ENCODE measurements at regions not wholly inside any gene's neighbourhood (a gene's known extent, or its start where the extent isn't known, plus 50 kb on each side); places are given as distances from the start of the nearest gene placed in this dataset.

GRCh38 chr9:115969096-115969495 lies 184.5 kb upstream of the PAPPA start:
- no peak for DNase-seq

- DNase-seq: no peak
Observed at GRCh38 chr9:115972362-115972761, 181.2 kb upstream of the PAPPA start.

GRCh38 chr9:115972843-115973595 lies 180.6 kb upstream of the PAPPA start:
- DNase-seq: no peak

GRCh38 chr9:115976781-115977180 lies 176.8 kb upstream of the PAPPA start:
- DNase-seq: no peak

- DNase-seq: no peak
Observed at GRCh38 chr9:115978091-115978490, 175.5 kb upstream of the PAPPA start.

DNA sequence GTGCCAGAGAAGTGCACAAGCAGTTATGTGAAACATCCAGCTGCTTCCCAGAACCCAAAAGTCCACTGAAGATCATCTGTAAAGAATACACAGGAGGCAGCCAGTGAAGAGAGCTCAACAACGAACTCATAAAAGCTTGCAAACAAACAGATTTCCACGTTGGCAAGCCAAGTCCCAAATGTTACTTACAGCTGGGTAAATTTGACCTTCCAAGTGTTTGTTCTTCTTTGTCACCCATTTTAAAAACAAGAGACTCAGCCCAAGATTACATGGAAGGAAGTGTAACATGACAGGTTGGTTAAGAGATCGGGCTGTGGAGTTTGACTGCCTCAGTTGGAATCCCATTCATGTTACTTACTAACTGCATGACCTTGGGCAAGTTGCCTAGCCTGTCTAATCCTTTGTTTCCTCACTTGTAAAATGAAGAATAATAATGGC lies 174.9 kb upstream of the PAPPA start:
- DNase-seq: no peak

- no peak for DNase-seq
Observed at GRCh38 chr9:115980054-115980453, 173.5 kb upstream of the PAPPA start.

DNA sequence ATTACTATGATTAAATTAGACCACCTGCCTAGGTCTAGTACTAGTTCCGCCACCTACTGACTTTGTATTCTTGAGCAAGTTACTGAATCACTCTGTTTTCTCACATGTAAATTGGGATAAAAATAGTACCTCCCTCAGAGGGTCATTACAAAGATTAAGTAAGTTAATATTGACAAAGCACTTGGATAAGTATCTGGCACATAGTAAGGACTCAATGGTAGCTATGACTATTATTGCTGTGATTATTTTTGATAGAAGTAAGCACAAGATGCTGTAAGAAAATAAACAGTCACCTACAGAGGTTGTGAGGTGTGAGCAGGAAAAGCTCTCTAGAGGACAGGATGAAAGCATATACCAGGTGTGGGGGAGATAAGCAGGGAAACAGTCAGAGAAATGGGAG lies 173.1 kb upstream of the PAPPA start:
- DNase-seq: no peak

DNA sequence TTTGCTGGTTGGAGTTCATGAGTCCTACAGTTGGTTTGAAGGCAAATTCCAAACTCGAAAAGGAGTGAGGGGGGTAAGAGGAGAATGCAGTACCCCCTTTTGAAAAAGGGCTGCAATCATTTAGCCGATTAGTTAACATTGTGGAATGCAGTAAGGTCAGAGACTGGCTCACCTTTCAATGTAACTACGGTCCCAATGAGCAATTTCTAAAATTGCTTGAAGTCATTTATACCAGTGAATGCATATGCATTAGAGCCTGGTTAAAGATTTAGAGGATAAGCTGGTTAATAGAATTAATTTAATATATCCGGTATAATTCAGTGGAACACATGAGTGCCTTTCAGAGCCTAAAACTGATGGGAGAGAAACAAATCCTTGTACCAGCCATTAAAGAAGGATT lies 172.6 kb upstream of the PAPPA start:
- DNase-seq: no peak

DNA sequence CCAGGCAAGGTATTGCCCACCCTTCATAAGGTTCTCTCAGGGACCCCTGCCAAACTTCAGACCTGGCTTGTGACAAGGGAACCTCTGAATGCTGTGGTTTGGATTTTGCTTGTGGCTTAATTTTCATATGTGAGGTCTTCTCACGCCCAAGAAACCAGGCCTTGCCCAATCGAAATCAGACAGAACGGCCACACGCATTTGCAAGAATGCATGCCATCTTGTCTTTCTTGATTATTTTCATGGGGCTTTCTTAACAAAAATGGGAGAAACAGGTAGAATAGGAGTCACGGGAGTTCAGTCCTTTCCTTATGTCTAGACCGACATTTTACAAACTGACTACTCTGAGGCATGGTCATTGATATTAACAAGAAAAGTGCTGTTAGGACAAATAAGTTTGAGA lies 170.2 kb upstream of the PAPPA start:
- DNase-seq: no peak

- no peak for DNase-seq
Observed at GRCh38 chr9:115985657-115986056, 167.9 kb upstream of the PAPPA start.

GRCh38 chr9:115986508-115986907 lies 167.1 kb upstream of the PAPPA start:
- DNase-seq: no peak

DNA sequence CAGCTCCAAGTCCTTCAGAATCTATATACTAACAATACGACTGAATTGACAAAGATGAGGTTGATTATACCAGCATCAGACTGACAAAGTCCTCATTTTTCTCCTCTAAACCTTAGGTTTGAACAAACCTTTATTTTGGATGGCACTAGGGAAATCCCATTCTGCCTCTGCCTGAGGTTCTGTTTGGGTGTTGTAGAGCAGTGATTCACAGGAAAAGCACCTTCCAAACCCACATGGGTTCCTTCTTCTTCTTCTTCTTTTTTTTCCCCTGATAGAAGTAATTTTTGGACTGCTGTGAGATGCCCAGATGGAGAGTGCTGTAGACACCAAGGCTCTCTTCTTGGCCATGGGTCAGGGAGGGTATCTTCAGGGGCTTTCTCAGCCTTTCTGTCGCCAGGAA lies 164.9 kb upstream of the PAPPA start:
- no peak for DNase-seq

DNA sequence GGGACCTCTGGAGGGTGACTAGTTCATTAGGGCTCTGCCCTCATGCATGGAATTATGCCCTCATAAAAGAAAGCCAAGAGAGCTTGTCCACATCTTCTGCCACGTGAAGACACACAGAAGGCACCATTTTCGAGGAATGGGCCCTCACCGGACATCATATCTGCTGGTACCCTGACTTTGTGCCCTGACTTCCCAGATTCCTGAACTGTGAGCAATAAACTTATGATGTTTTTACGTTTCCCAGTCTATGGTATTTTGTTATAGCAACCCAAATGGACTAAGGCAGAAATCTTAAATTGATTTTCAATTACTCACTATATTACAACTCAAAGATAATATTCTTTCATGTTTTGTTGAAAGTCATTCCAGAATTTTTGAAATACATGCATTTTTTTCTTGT lies 163.8 kb upstream of the PAPPA start:
- DNase-seq: no peak

DNA sequence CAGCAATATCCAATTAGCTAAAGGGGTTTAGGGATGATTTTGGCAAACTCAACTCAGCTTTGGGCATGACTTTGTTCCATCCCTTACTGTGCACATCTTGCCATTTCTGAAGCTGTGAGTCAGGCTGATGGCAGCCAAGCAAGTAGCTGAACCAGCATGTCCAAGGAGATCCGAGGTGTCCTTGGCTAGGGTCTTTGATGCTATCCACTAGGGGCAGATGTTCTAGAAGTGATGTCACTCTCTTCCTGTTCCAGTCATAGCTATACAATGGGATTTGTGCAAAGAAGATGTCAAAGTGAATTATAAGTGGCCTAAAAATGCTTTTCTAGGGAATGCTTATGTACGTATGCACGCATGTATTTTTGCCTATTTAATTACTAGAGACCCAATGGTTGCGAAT lies 160.8 kb upstream of the PAPPA start:
- no peak for DNase-seq

DNA sequence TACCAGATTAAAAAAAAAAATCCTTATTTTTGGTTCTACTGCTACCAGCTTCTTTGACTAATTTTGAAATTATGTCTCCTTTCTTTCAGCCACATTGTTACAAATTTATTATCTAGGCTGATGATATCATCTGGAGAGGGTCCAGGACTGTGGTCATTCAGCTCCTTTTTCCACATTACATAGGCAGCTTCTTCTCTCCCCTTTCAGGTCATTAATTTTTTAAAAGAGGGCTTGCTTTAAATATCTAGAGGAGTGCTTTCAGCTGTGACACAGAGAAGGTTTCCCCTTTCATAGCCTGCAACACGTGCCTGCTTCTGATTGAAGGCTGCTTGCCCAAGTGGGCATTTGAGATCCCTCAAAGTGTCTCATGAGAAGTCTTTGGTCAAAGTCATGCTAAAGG lies 155.7 kb upstream of the PAPPA start:
- DNase-seq: no peak

- DNase-seq: no peak
Observed at GRCh38 chr9:115998666-115999065, 154.9 kb upstream of the PAPPA start.

DNA sequence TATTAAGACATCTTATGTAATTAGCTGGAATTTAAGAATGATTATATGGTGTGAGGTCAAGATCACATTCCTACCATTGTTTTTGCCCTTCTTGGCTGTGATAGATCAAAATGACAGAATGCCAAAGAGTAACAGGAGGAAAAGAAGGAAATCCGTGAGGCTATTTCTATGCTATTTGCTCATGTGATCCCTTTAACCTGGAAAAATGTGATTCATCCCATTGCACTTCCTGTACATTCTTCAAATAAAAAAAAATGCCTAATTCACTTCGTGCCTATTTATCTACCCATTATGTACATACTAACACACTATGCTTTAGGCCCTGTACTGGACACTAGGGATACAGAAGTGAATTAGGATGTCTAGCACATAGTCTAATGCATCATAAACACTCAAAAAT lies 154.1 kb upstream of the PAPPA start:
- no peak for DNase-seq

GRCh38 chr9:116000748-116001329 lies 152.8 kb upstream of the PAPPA start:
- no peak for DNase-seq

DNA sequence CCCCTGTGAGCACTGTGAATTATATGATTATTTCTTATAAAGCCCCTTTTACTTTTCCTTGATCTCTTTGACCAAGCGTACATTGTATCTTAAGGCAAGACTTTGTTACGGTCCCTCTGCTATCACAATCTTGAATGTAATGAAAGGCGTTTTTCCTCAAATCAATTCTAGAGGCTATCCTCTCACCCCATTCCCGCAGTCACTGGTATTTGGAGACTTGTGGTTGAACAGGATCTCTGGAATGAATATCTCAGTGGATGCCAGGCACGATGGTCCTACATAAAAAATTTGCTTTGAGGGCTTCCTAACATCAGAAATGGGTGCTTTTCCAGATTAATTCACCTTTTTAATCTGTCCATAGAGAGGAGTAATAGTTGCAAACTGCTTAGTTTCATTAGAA lies 151.4 kb upstream of the PAPPA start:
- no peak for DNase-seq

GRCh38 chr9:116002624-116003023 lies 151.0 kb upstream of the PAPPA start:
- DNase-seq: no peak

DNA sequence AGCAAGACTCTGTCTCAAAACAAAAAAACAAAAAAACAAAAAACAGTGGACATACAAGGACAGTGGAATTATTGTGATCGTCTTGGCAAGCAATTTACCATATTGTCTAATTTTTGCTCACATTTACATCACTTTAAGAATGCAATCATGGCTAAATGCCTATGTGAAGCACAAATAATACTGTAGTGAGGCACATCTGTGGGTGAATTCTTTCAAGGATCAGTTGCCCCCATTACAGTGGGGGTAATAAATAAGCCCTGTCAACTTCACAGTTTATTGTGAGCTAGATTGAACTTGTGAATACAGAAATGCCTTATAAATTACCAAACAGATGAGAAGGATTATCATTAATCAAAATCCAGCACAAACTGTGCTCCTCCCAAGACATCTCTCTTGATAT lies 150.2 kb upstream of the PAPPA start:
- no peak for DNase-seq

GRCh38 chr9:116005205-116005604 lies 148.4 kb upstream of the PAPPA start:
- DNase-seq: no peak

DNA sequence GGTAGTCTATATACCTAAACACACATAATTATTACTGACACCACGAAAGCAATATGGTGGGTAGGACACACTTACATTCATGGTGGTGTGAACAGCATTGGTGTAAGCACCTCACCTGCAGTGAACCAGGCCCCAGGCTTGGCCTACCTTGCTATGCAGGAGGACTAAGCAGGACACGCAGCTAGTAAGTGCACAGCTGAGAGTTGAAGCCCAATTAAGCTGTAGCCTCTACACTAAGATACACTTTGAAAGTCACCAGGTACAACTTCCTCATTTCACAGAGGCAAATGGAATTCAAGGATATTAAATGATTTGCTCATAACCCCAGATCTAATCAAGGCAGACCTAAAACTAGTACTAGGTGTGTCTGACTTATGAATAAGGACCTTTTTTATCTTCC lies 145.8 kb upstream of the PAPPA start:
- DNase-seq: no peak

- DNase-seq: no peak
Observed at GRCh38 chr9:116008278-116008677, 145.3 kb upstream of the PAPPA start.
